Neural progenitor cell (in vitro differentiated cells): ENCODE measurements at regions not wholly inside any gene's neighbourhood (a gene's known extent, or its start where the extent isn't known, plus 50 kb on each side); places are given as distances from the start of the nearest gene placed in this dataset.

Experiments
- CTCF ChIP-seq: fragments of 200-600 bp; sonication (generic); IDR thresholded peaks from 2 replicates; pipeline ENCODE4 v1.5.1; 2017; ENCODE audit warnings: antibody characterized with exemption, mild to moderate bottlenecking
- EZH2 ChIP-seq: fragments of 200-600 bp; sonication (generic); IDR thresholded peaks from 2 replicates; pipeline ENCODE4 v1.6.1; 2017; ENCODE audit warnings: antibody characterized with exemption, mild to moderate bottlenecking, moderate library complexity
- EZH2phosphoT487 ChIP-seq: fragments of 200-600 bp; sonication (generic); IDR thresholded peaks from 2 replicates; pipeline ENCODE4 v1.6.1; 2017; ENCODE audit warnings: antibody characterized with exemption

- TF ChIP-seq CTCF: no peak
- TF ChIP-seq EZH2: no peak
- no peak for TF ChIP-seq EZH2phosphoT487
Measured at GRCh38 chr2:198695879-198696278, 761.9 kb downstream of the SATB2 start.
